Activated CD8-positive, alpha-beta T cell treated with anti-CD3 and anti-CD28 coated beads, Interleukin-2, amount 10 ng/mL, durations not matched to agents 7 days and 5 days (primary cell): ENCODE measurements at regions not wholly inside any gene's neighbourhood (a gene's known extent, or its start where the extent isn't known, plus 50 kb on each side); places are given as distances from the start of the nearest gene placed in this dataset.
"Not testable (repeated sequence)": the region's sequence is repeated elsewhere in the genome, so short reads cannot be mapped to it uniquely, and the experiment has no call there.

Experiments used
- ATAC-seq: fragments of 150-1000 bp; cut with Tn5 transposase; one replicate; pipeline ENCODE4 v1.10.0; 2021; ENCODE audit warnings: moderate library complexity
- CTCF ChIA-PET: fragments of 350-600 bp; sonication (Branson Sonifier 250); formaldehyde crosslinking; loops from one replicate; lab custom pipeline; 2021; ENCODE audit warnings: antibody characterized with exemption; lab: Charles Lee
- POLR2A ChIA-PET: fragments of 350-600 bp; sonication (Branson Sonifier 250); formaldehyde crosslinking; loops from one replicate; lab custom pipeline; 2021; ENCODE audit warnings: antibody characterized with exemption; lab: Charles Lee
- DNase-seq: peaks from one replicate; pipeline ENCODE4 v3.0.0-alpha.2; 2020
- H3K27ac Mint-ChIP-seq: one replicate; pipeline ENCODE4 v1.8.0; 2021; ENCODE audit warnings: mild to moderate bottlenecking, mixed read lengths
- H3K27me3 Mint-ChIP-seq: one replicate; pipeline ENCODE4 v1.8.0; 2021; ENCODE audit warnings: low read depth, mixed read lengths
- H3K36me3 Mint-ChIP-seq: one replicate; pipeline ENCODE4 v1.8.0; 2021; ENCODE audit warnings: low read depth, mixed read lengths
- H3K4me1 Mint-ChIP-seq: one replicate; pipeline ENCODE4 v1.8.0; 2021; ENCODE audit warnings: low read depth, mixed read lengths
- H3K4me3 Mint-ChIP-seq: one replicate; pipeline ENCODE4 v1.8.0; 2021; ENCODE audit warnings: mild to moderate bottlenecking, mixed read lengths
- H3K9me3 Mint-ChIP-seq: one replicate; pipeline ENCODE4 v1.8.0; 2022; ENCODE audit warnings: mixed read lengths; ENCODE audit not compliant: insufficient read depth

DNA sequence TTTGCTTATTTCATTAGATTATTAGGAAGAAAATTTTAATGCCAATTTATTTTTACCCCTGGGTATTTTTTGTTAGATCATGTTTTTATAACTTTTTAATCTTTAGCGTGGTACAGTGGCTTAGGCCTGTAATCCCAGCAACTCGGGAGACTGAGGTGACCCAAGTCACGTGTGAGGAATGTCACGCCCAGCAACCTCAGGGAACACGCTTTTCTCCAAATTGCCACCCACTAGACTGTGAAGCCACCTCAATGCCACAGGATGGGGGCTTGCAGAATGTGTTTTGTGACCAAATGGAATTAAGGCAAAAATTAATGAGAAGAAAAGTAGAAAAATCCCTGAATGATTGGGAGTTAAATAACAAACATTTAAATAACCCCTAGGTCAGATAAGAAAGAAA lies 141.8 kb downstream of the LAT start:
- Mint-ChIP-seq H3K9me3 (no peaks in the 10 kb centered on the region), H3K27me3 (no peaks in the 10 kb centered on the region), H3K36me3 (peaks cover 8% of the 10 kb centered on the region), H3K4me1 (peaks cover 25% of the 10 kb centered on the region), H3K27ac (peak overlapping the region; percentile 87), H3K4me3 (peak overlapping the region; percentile 52)
- no peak for ATAC-seq
- POLR2A ChIA-PET = no interaction called here
- CTCF ChIA-PET = no interaction called here
- DNase-seq = no peak

GRCh38 chr16:29126057-29126494 lies 141.2 kb downstream of the LAT start:
- H3K4me1 Mint-ChIP-seq = peaks cover 25% of the 10 kb centered on the region

GRCh38 chr16:29124828-29125227 lies 140.0 kb downstream of the LAT start:
- CTCF ChIA-PET = no interaction called here
- H3K4me3 Mint-ChIP-seq = no peak overlapping the region
- H3K36me3 Mint-ChIP-seq = peaks cover 8% of the 10 kb centered on the region
- POLR2A ChIA-PET = no interaction called here
- no peak overlapping the region for H3K27ac Mint-ChIP-seq
- no peak for DNase-seq
- ATAC-seq = no peak
- no peaks in the 10 kb centered on the region for H3K9me3 Mint-ChIP-seq
- H3K27me3 Mint-ChIP-seq = no peaks in the 10 kb centered on the region
- H3K4me1 Mint-ChIP-seq = peaks cover 25% of the 10 kb centered on the region

More at GRCh38 chr16:29126057-29126494, 141.2 kb downstream of the LAT start:
- H3K4me3 Mint-ChIP-seq = peak overlapping the region; percentile 52
- peak overlapping the region; percentile 87 for H3K27ac Mint-ChIP-seq
- no peaks in the 10 kb centered on the region for H3K9me3 Mint-ChIP-seq
- DNase-seq (peak; percentile 61), ATAC-seq (peak; percentile 76)
- ChIA-PET CTCF (no interaction called here), POLR2A (no interaction called here)
- H3K36me3 Mint-ChIP-seq = peaks cover 8% of the 10 kb centered on the region
- H3K27me3 Mint-ChIP-seq = no peaks in the 10 kb centered on the region

GRCh38 chr16:29124162-29124561 lies 139.3 kb downstream of the LAT start:
- DNase-seq, ATAC-seq, H3K27me3 Mint-ChIP-seq, CTCF ChIA-PET, H3K4me3 Mint-ChIP-seq, H3K9me3 Mint-ChIP-seq, H3K27ac Mint-ChIP-seq, H3K36me3 Mint-ChIP-seq, POLR2A ChIA-PET: not testable (repeated sequence)
- H3K4me1 Mint-ChIP-seq = peaks cover 25% of the 10 kb centered on the region

GRCh38 chr16:29120680-29121079 lies 135.8 kb downstream of the LAT start:
- CTCF ChIA-PET, H3K27ac Mint-ChIP-seq, H3K27me3 Mint-ChIP-seq, H3K4me3 Mint-ChIP-seq, H3K9me3 Mint-ChIP-seq, ATAC-seq, DNase-seq, POLR2A ChIA-PET: not testable (repeated sequence)
- Mint-ChIP-seq H3K4me1 (peaks cover 21% of the 10 kb centered on the region), H3K36me3 (peaks cover 15% of the 10 kb centered on the region)

GRCh38 chr16:29118301-29118957 lies 133.6 kb downstream of the LAT start:
- ATAC-seq = peak; percentile 34
- H3K4me3 Mint-ChIP-seq, DNase-seq, POLR2A ChIA-PET, H3K27me3 Mint-ChIP-seq, H3K9me3 Mint-ChIP-seq, CTCF ChIA-PET: not testable (repeated sequence)
- Mint-ChIP-seq H3K4me1 (peaks cover 34% of the 10 kb centered on the region), H3K36me3 (peaks cover 24% of the 10 kb centered on the region), H3K27ac (peak overlapping the region; percentile 16)

DNA sequence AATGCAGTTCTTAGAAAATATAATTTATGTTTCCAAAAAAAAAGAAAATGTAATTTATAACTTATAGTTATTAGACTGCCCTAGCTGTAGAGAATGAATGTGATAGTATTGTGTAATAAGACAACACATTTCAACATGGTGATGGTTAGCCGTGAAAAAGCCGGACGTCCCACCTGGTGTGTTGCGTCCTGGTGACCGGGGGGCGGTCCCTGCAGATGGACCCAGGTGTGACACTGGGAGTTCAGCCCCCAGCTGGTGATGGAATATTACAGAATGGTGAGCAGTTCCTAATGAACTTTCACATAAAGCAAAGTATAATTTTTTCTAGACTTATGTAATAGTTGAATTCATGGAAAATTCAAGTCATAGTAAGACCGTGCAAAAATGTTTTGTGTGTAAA lies 132.8 kb downstream of the LAT start:
- no peaks in the 10 kb centered on the region for H3K27me3 Mint-ChIP-seq
- peaks cover 41% of the 10 kb centered on the region for H3K4me1 Mint-ChIP-seq
- no peak for ATAC-seq
- H3K36me3 Mint-ChIP-seq = peaks cover 28% of the 10 kb centered on the region
- no peak for DNase-seq
- ChIA-PET POLR2A (no interaction called here), CTCF (no interaction called here)
- H3K4me3 Mint-ChIP-seq = no peak overlapping the region
- H3K27ac Mint-ChIP-seq = no peak overlapping the region
- H3K9me3 Mint-ChIP-seq = no peaks in the 10 kb centered on the region

- no peak overlapping the region for H3K4me3 Mint-ChIP-seq
- no peaks in the 10 kb centered on the region for H3K27me3 Mint-ChIP-seq
- CTCF ChIA-PET = no interaction called here
- DNase-seq (no peak), ATAC-seq (no peak)
- H3K27ac Mint-ChIP-seq = no peak overlapping the region
- peaks cover 47% of the 10 kb centered on the region for H3K4me1 Mint-ChIP-seq
- peaks cover 28% of the 10 kb centered on the region for H3K36me3 Mint-ChIP-seq
- POLR2A ChIA-PET = no interaction called here
- H3K9me3 Mint-ChIP-seq = no peaks in the 10 kb centered on the region
Measured at GRCh38 chr16:29116980-29117379, 132.1 kb downstream of the LAT start.

DNA sequence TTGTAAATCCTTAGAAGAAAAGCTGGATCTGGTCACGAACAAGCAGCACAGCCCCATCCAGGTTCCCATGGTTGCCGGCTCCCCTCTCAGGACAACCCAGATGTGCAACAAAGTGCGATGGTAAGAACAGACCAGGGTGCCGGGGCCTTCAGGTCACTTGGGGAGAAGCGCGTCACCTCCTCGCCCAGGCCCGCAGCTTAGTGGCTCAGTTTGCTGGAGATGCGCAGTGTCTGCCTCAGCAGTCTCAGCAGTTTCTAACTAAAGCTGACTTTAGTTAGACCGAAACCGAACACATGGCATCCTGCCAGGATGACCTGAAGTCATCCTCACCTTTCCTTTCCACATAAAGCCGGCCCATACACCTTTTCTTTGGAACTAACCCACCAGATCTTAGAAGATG lies 131.4 kb downstream of the LAT start:
- H3K4me3 Mint-ChIP-seq, H3K27ac Mint-ChIP-seq, H3K9me3 Mint-ChIP-seq, POLR2A ChIA-PET, H3K27me3 Mint-ChIP-seq, DNase-seq, ATAC-seq: not testable (repeated sequence)
- Mint-ChIP-seq H3K4me1 (peaks cover 55% of the 10 kb centered on the region), H3K36me3 (peaks cover 28% of the 10 kb centered on the region)
- CTCF ChIA-PET = interaction anchor here (0.5 kb wide), 1 partner anchor 178 kb away, joined by 3 read pairs; no protein-coding TSS in a partner anchor

DNA sequence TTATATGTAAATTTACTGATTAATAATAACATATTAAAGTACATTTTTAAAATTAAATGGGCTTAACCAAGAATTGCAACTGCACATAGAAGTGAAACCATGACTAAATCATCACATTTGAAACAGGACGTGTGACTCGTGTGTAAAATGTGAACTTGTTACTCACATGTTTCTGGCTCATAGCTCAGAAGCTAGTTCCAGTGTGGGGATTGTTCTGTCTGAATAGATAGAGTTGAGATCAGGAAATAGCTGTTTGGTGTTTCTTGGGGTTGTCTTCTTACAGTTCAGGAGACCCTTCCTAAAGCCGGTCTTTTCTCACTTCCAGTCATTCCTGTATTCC lies 130.9 kb downstream of the LAT start:
- Mint-ChIP-seq H3K36me3 (peaks cover 28% of the 10 kb centered on the region), H3K4me1 (peaks cover 59% of the 10 kb centered on the region)
- H3K27me3 Mint-ChIP-seq, DNase-seq, H3K27ac Mint-ChIP-seq, POLR2A ChIA-PET, H3K9me3 Mint-ChIP-seq, H3K4me3 Mint-ChIP-seq, CTCF ChIA-PET, ATAC-seq: not testable (repeated sequence)

DNA sequence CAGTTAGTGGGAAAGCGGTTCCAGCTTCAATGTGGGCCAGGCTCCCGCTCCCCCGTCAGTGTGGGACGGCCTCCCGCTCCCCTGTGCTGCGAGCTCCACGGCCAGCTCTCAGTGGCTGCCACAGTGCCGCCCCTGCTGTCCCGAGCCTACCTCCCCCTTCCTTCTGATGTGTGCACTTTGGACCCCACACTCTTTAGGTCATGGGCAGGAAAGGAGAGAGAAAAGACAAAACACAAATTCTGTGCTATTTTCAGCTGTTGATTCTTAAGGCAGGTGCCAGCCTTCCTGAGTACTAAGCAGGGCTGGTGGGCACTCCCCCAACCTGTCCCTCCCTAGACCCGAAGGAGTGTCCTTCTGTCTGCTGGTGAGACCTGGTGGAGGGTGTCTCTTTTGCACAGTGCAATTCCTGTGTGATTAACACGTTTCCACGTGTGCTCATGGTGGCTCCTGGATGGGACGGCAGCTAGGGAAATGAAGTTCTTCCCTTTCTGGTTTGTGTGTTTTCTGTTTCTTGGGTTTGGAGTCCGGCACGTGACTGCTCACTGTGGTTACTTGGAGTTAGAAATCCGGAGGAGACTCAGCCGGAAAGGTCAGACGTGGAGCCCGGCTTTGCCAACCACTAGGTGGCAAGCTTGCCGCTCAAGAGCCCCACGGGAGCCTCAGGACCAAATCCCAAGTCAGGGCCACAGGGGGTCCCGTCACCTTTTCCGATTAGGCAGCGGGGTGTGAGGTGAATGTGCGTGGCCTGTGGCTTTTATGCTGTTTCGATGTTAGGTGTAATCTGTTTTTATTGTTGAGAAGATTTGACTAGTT lies 130.3 kb downstream of the LAT start:
- Mint-ChIP-seq H3K36me3 (peaks cover 28% of the 10 kb centered on the region), H3K27ac (peak overlapping the region; percentile 84), H3K4me1 (peaks cover 59% of the 10 kb centered on the region)
- POLR2A ChIA-PET, CTCF ChIA-PET, H3K4me3 Mint-ChIP-seq, H3K9me3 Mint-ChIP-seq, H3K27me3 Mint-ChIP-seq: not testable (repeated sequence)
- DNase-seq (peak; percentile 30), ATAC-seq (peak; percentile 39)

DNA sequence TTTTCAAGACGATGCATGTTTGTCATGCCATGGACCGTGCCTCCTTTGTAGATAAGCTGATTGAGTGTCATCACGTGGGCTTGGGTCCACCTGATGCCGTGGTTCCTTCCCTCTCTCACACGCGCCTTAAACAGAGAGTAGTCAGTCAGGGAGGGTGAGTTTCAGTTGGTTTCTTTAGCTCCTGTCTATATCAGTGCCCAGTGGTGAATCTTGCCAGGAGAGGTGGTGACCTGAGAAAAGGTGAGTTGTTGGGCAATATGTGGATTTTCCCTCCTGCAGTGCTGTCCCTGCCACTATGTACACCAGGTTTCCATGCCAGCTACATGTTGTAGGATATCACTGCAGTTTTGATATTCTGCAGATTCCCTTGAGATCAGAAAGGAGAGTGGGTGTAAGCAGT lies 129.7 kb downstream of the LAT start:
- Mint-ChIP-seq H3K27ac (peak overlapping the region; percentile 53), H3K9me3 (no peaks in the 10 kb centered on the region), H3K36me3 (peaks cover 28% of the 10 kb centered on the region), H3K4me3 (no peak overlapping the region), H3K4me1 (peaks cover 59% of the 10 kb centered on the region), H3K27me3 (no peaks in the 10 kb centered on the region)
- ChIA-PET CTCF (no interaction called here), POLR2A (no interaction called here)
- DNase-seq (no peak), ATAC-seq (no peak)
